HEK293T (cell line): ENCODE measurements at regions not wholly inside any gene's neighbourhood (a gene's known extent, or its start where the extent isn't known, plus 50 kb on each side); places are given as distances from the start of the nearest gene placed in this dataset.

ENCODE experiments used
- ELF4 ChIP-seq: fragments of 450-650 bp; IDR thresholded peaks from 2 replicates; pipeline ENCODE4 v1.6.1; 2017; ENCODE audit warnings: antibody characterized with exemption
- SP1 ChIP-seq: fragments of 450-650 bp; IDR thresholded peaks from 2 replicates; pipeline ENCODE4 v1.6.1; 2017

DNA sequence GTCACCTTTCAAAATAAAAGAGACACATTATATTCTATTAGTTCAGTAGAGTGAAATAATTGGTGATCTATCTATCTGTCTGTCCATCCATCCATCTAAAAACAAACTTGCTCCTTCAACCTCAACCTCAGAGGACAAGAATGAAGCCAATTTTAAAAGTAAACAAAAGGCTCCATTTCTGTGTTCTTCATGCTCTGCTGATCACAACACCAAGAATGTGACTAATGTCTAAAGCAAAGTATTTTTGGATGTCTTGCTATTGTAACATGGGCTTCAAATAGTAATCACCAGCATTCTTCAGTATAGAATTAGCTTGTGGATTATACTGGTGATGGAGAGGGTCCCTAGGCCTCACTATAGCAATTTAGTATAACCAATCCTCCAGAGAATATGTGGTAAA lies 1304.4 kb downstream of the MAT2B start:
- TF ChIP-seq ELF4 (no peak), SP1 (no peak)
